Coronary artery (tissue), 2 donors: ENCODE measurements at regions not wholly inside any gene's neighbourhood (a gene's known extent, or its start where the extent isn't known, plus 50 kb on each side); places are given as distances from the start of the nearest gene placed in this dataset.
"Not testable (repeated sequence)": the region's sequence is repeated elsewhere in the genome, so short reads cannot be mapped to it uniquely, and the experiment has no call there.

ENCODE experiments used
- DNase-seq: peaks from one replicate; pipeline ENCODE4 v3.0.0-alpha.2; 2017; ENCODE audit warnings: low spot score
- H3K27ac ChIP-seq, 2 donors: fragments of 200-600 bp; sonication (generic); one replicate each; pipeline ENCODE4 v1.5.1; 2016 to 2019
- H3K4me3 ChIP-seq: fragments of 200-600 bp; sonication (generic); 2 replicates; pipeline ENCODE4 v1.5.1; 2016; ENCODE audit warnings: mild to moderate bottlenecking, moderate library complexity
- TF ChIP-seq, protein P1 (sequence below): fragments of 200-600 bp; sonication (generic); IDR thresholded peaks from one replicate; pipeline ENCODE4 v1.5.1; 2019; ENCODE audit warnings: antibody characterized with exemption

DNA sequence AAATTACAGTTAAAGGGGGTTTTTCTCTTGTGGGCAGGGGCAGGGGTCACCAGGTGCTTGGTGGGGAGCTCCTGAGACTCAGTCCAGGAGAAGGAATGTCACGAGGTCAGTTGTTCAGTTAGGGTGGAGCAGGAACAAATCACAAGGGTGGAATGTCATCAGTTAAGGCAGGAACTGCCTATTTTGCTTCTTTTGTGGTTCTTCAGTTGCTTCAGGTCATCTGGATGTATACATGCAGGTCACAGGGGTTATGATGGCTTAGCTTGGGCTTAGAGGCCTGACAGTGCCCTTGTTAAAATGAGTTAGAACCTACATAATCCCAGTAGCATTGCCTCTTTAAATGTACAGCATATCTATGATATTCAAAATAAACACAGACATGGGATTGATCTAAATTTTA is 120.2 kb upstream of the CHD2 start:
- TF ChIP-seq, protein P1, sequence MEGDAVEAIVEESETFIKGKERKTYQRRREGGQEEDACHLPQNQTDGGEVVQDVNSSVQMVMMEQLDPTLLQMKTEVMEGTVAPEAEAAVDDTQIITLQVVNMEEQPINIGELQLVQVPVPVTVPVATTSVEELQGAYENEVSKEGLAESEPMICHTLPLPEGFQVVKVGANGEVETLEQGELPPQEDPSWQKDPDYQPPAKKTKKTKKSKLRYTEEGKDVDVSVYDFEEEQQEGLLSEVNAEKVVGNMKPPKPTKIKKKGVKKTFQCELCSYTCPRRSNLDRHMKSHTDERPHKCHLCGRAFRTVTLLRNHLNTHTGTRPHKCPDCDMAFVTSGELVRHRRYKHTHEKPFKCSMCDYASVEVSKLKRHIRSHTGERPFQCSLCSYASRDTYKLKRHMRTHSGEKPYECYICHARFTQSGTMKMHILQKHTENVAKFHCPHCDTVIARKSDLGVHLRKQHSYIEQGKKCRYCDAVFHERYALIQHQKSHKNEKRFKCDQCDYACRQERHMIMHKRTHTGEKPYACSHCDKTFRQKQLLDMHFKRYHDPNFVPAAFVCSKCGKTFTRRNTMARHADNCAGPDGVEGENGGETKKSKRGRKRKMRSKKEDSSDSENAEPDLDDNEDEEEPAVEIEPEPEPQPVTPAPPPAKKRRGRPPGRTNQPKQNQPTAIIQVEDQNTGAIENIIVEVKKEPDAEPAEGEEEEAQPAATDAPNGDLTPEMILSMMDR, result no peak
- H3K27ac ChIP-seq, result no peak overlapping the region
- no peak for DNase-seq
- no peak overlapping the region for H3K4me3 ChIP-seq

DNA sequence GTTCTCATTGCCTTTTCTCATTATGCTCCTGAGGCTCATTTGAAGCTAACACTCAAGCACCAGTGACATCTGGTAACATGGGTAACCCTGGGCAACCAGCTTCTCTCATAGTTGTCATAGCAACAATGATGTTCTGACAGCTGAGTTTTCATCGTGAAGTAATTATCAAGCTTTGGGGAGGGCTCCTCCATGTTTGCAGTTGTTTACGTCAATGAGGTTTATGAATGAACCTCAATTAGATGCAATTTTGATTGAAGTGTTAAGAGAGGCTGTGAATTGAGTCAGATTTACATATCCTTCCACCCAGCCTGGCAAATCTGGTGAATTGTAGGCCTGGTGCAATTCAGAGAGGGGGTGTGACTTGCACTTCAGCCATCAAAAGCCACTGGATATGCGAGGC is 119.3 kb upstream of the CHD2 start:
- TF ChIP-seq, protein P1, result no peak

DNA sequence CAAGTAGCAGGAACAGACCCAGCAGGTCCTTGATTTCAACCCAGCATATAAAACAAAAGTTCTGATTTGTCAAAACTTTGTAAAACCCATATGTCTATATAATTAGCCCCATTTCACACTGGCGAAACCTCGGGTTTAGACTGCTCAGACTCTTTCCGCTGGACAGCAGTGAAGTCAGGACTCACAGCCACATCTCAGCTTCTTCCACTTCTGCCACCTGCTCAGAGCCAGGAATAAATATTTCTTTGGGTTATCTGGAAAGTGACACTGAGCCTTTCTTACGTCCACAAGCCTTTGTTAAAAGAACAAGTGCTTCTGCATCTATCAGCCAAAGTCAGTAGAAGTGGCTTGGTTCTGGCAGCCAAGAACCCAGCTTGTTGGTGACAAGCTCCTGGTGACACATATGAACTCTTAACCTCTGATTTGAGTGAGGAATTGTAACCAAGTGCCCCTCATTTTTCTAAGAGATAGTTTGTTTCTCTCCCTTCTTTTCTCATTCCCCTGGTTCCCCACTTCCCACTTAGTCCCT is 118.1 kb upstream of the CHD2 start:
- no peak overlapping the region for H3K27ac ChIP-seq
- no peak overlapping the region for H3K4me3 ChIP-seq
- DNase-seq, result no peak
- TF ChIP-seq, protein P1, result no peak

More for the DNA sequence above, 119.3 kb upstream of the CHD2 start:
- Histone ChIP-seq H3K27ac (no peak overlapping the region), H3K4me3 (no peak overlapping the region)
- DNase-seq, result no peak

DNA sequence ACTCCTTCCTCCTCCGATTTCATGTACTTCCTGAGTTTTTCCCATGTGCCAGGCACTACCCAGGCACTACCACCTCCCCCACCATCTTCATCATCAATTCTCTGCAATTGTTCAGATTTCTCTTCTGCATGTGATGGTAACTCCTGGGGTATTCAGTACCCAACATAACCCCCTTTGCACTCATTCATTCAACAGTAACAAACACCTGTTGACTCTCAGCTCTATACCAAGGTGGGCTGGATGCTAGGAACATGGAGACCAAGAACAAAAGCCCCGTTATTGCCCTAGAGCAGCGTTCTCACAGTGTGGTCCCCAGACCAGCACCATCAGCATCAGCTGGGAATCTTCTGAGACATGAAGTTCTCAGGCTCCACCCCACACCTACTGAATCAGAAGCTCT is 113.0 kb upstream of the CHD2 start:
- Histone ChIP-seq H3K4me3 (no peak overlapping the region), H3K27ac (no peak overlapping the region)
- TF ChIP-seq, protein P1, result no peak
- no peak for DNase-seq

DNA sequence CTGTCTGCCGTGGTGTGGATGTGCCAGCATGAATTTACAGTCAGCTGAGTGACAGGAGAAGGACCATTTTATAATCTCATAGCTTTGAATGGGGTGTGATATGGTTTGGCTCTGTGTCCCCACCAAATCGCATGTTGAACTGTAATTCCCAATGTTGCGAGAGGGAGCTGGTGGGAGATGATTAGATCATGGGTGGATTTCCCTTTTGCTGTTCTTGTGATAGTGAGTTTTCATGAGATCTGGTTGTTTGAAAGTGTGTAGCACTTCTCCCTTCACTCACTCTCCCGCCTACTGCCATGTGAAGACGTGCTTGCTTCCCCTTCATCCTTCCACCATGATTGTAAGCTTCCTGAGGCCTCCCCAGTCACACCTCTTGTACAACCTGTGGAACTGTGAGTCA is 111.9 kb upstream of the CHD2 start:
- DNase-seq, result no peak
- H3K4me3 ChIP-seq, result no peak overlapping the region
- H3K27ac ChIP-seq, result no peak overlapping the region
- TF ChIP-seq, protein P1, result no peak

DNA sequence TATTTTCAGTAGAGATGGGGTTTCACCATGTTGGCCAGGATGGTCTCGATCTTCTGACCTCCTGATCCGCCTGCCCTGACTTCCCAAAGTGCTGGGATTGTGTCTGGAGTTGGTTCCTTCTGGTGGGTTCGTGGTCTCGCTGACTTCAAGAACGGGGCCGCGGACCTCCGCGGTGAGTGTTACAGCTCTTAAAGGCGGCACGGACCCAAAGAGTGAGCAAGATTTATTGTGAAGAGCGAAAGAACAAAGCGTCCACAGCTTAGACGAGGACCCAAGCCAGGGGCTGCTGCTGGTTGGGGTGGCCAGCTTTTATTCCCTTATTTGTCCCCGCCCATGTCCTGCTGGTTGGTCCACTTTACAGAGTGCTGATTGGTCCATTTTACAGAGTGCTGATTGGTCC is 111.3 kb upstream of the CHD2 start:
- H3K4me3 ChIP-seq, DNase-seq, H3K27ac ChIP-seq: not testable (repeated sequence)

DNA sequence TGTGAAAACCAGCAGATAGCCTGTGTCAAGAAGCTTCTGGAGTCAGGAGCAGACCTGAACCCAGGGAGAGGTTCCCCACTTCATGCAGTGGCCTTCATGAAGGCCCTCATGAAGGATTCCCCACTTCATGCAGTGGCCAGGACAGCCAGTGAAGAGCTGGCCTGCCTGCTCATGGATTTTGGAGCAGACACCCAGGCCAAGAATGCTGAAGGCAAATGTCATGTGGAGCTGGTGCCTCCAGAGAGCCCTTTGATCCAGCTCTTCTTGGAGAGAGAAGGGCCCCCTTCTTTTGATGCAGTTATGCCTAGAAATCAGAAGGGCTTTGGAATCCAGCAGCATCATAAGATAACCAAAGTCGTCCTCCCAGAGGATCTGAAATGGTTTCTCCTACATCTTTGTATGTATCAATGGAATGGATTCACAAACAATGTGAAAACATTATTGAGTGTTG is 103.9 kb upstream of the CHD2 start:
- no peak for DNase-seq
- no peak overlapping the region for H3K4me3 ChIP-seq
- H3K27ac ChIP-seq, result no peak overlapping the region
- TF ChIP-seq, protein P1, result no peak
